HG03565 (cell line): ENCODE measurements at regions not wholly inside any gene's neighbourhood (a gene's known extent, or its start where the extent isn't known, plus 50 kb on each side); places are given as distances from the start of the nearest gene placed in this dataset.
"Not testable (repeated sequence)": the region's sequence is repeated elsewhere in the genome, so short reads cannot be mapped to it uniquely, and the experiment has no call there.

Experiments
- ATAC-seq: cut with Tn5 transposase; IDR thresholded peaks from one replicate; pipeline ENCODE4 v1.9.1; 2021; ENCODE audit warnings: mild to moderate bottlenecking, moderate library complexity; ENCODE audit not compliant: unreplicated experiment

DNA sequence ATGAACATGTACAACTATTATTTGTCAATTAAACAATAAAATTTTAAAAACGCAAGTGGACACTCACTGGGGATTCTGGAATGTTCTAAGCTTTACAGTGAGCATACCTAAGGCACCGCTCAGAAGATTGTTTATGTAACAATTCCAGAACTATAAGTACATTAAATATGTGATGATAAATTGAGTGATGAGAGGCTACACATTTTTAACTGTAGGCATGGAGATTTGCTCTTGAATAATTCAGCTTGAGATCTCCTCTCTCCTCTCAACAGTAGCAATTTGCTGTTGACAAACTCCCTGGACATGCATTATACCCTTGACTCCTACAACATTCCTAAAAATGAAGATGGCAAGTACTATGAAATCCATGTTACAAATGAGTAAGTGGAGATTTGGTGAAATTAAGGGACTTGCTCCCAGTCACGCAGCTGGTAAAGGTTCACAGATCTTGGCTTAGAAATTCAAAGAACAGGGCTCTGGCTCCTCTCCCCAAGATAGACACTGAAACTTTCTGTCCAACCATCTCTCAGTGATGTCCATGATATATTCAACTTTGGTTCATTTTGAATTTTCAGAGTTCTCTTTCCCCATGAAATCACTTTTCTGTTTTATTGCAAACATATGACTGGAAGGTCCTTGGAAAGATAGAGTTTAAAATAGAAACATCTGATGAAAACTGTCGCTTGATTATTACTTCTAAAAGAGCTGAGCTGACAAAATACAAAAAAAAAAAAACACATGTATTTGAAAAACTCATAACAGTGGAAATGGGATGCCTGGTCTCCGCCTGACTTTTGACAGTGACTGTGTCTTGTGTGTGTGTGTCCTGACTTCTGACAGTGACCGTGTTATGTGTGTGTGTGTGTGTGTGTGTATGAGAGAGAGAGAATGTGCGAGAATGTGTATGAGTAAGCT is 488.3 kb downstream of the TNS3 start:
- no peak for ATAC-seq

GRCh38 chr7:47092336-47092735 is 489.6 kb downstream of the TNS3 start:
- ATAC-seq, result no peak

GRCh38 chr7:47091141-47091540 is 490.8 kb downstream of the TNS3 start:
- no peak for ATAC-seq

DNA sequence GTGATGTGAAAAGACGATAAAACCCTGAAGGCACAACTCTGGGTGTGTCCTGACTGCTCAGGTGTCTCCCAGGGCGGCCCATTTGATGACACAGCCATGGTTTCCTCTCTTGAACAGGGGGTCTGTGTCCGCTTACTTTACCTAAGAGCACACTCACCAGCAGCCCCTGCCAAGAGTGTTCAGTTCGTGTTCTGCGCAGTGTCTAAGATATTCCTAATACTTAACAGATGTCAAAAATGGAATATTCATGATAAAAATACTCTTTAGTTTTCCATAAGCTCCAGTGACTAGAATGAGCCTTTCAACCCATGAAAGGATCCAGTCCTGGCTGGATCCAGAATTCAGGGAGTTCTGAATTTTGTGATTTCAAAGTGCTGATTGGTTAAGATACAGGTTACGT is 492.4 kb downstream of the TNS3 start:
- ATAC-seq, result no peak

DNA sequence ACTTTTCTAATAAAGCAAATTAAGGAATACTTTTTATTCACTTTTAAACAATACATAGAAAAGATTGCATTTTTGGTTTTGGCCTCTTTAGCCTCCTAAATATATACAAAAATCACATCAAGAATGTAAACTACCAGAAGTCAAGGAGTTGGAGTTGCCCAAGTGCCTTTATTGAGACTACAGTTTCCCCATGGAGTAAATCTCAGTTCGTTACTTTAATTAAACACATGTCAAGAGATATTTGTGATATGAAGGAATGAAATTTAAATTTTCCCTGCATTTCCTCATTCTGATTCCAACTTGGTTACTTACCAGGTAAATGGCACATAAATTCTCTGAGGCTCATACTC is 492.9 kb downstream of the TNS3 start:
- no peak for ATAC-seq

GRCh38 chr7:47088329-47089067 is 493.4 kb downstream of the TNS3 start:
- ATAC-seq, result peak; percentile 66

DNA sequence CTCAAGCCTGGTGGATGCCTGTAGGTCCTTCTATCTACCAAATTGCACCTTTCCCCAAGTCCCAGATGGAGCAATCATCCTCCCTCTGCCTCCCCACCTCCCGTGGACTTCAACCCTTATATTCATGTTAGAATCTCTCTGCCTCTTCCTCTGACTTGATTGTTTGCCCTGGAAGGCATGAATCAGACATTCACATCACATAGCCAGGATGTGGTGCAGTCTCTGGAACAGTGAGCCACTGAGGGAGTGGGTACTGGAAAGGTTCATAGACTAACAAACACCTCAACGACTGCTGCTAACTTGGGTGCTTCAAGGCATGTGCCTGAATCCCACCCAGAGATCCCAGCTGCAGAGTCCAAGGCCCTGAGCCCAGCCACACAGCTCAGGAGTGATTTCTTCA is 494.0 kb downstream of the TNS3 start:
- ATAC-seq, result no peak

DNA sequence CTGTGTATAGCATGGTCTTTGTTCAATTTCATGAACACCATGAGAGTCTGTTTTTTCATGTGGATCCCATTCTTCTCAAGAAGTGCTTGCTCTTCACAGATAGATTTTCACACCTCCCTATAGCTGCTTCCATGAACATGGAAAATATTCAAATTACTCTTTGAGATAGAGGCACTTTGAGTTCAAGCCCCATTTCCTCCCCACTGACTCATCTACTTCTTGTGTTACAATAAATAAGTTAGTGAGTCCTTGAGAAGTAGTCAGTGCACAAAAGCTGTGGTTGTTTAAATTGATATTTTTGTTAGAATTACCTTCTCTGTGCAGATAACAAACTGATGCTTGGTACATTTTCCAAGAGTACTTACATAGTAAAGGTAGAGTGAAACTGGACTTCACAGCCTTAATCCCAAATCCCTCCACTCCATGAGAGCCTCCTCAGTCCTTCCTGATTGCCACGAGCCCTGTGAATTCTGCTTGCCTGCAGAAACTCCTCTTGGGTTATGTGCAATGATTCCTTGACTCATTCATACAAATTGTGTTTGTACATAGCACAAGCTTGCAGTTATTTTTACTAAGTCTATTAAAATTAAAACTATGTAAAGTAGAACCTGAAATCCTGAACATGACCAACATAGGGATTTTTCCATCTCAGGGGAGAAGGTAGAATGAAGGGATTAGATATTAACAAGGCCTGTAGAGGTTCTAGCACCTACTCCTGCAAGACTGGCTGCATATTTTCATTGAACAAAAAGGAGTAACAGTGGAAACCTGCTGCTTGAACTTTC is 496.2 kb downstream of the TNS3 start:
- ATAC-seq, result no peak

GRCh38 chr7:47083476-47084250 is 498.2 kb downstream of the TNS3 start:
- no peak for ATAC-seq

DNA sequence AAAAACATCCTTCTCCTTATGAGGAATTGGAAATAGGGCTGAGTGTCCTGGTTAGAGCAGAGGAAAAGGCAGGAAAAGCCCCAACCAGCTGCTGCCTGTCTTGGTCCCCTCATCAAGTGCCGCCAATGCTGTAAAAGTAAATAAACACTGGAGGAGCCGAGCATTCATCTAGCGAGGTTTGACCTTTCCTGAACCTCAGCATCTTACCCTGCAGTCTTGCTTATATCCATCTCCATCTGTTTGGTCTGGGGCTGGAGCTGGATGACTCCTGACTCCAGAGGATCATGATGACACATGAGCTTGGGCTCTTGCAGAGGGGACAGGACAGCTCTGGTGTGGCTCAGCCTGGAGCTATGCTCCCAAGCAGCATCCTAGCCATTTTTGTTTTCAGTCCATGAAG is 501.1 kb downstream of the TNS3 start:
- no peak for ATAC-seq

- no peak for ATAC-seq
Observed at GRCh38 chr7:47078241-47078640, 503.7 kb downstream of the TNS3 start.

DNA sequence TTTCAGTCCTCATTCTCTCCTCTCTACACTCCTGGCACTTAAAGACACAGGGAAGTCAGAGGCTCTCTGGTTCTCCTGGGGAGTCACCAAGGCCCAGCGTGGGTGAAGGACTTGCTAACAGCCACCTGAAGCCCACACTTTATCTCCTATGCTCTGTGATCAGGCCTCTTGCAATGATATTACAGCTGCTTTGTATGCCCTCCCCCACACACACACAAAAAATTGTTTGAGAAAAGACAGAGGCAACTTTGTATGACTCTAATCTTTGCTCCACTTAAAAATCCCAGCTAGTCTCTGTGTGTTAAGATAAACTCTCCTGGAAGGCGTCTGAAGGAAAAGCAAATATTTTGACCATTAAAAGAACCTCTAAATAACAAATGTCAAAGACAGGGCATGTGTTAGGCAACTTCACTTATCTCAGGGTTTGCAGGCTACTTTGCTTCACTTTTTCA is 507.2 kb downstream of the TNS3 start:
- ATAC-seq, result no peak

DNA sequence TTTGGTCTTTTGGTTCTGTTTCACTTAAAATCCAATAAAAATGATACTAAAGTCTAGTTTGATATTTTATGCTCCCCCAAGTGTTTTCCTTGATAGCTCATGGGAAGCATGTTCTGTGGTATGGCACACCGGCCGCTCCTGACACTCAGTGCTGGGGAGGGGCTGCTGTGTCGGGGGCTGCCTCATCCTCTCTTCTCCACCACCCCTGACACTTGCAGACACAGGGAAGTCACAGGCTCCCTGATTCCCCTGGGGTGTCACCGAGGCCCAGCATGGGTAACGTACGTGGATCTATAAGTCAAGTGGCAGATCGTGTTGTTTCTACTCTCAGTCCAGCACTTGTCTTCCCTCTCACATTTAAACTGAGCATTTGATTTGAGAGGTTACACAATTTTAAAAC is 508.6 kb downstream of the TNS3 start:
- ATAC-seq, result no peak

DNA sequence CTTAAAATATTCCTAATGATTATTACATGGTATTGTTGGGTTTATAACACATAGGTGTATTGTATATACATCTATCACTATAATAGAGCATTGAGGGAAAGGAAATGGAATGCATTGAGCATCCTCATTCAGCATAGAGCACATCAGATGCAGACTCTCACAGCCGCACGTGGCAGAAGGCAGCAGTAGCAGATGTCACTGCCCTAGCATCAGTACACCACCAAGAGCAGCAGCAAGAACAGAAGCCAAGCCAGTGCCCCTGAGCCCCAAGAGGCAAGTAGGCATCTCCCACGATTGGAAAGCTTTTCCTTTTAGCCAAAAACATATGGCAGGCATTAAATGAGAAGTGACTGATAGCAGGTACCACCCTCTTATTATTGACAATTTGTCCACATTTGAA is 510.0 kb downstream of the TNS3 start:
- ATAC-seq, result no peak

- ATAC-seq, result no peak
Observed at GRCh38 chr7:47069385-47070076, 512.4 kb downstream of the TNS3 start.

GRCh38 chr7:47066976-47067614 is 514.8 kb downstream of the TNS3 start:
- no peak for ATAC-seq

GRCh38 chr7:47056731-47057130 is 525.2 kb downstream of the TNS3 start:
- no peak for ATAC-seq

DNA sequence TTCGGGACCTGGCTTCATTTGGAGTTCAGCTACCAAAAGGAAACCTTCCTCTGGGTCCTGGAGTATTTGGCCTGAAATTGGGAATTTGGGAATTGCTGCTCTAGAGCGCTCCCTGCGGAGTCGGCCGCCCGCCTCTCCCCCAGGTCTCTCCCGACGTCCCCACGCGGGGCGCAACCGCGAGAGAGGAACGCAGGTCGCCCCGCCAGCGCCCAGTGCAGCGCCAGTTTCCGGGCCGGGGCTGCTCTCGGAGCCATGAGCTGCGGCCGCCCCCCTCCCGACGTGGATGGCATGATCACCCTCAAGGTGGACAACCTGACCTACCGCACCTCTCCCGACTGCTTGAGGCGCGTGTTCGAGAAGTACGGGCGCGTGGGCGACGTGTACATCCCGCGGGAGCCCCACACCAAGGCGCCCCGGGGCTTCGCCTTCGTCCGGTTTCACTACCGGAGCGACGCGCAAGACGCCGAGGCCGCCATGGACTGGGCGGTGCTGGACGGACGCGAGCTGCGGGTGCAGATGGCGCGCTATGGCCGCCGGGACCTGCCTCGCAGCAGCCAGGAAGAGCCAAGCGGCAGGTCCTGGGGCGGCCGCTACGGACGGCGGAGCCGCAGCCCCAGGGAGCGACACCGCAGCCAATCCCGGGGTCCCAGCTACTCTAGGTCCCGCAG is 529.2 kb downstream of the TNS3 start:
- not testable (repeated sequence) for ATAC-seq

DNA sequence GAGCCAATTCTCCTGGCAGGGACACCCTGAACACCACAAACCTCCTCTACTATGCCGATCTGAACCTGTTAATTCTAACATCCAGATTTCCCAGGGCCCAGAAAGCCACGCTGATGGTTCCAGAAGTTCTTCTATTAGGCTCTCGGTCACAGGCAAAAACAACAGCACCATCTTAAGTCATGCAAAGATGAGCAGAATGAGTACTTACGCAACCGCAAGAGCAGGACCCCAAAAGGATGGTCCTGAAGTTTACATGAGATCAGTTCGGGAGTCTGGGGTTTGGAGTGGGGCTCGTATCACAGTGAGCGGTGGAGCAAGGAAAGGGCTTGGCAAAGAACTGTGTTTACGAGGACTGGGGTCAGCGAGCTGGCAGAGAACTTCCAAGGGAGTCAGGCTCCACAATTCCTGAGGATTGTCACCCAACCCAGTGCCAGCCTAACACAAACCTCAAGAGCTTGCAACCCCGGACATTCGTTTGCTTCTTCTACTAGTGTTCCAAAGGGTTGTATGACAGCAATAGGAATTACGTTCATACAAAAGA is 532.6 kb downstream of the TNS3 start:
- ATAC-seq, result no peak
